Fibroblast of lung (primary cell): ENCODE measurements at regions not wholly inside any gene's neighbourhood (a gene's known extent, or its start where the extent isn't known, plus 50 kb on each side); places are given as distances from the start of the nearest gene placed in this dataset.

ENCODE experiments used
- DNase-seq, 2 donors: peaks; one replicate each; pipeline versions ENCODE4 v3.0.0 to v3.0.0-alpha.2; 2010; ENCODE audit warnings: low read depth in 2 of 2
- H2AFZ ChIP-seq: 2 replicates; pipeline ENCODE4 v1.5.1; 2012; ENCODE audit warnings: low read length, control low read depth, inconsistent platforms
- H3K27ac ChIP-seq: 2 replicates; pipeline ENCODE4 v1.5.1; 2011; ENCODE audit warnings: low read length, control low read depth; ENCODE audit not compliant: insufficient read depth
- H3K27me3 ChIP-seq: 2 replicates; pipeline ENCODE4 v1.5.1; 2011; ENCODE audit warnings: mild to moderate bottlenecking, low read length; ENCODE audit not compliant: control insufficient read depth, insufficient read depth
- H3K36me3 ChIP-seq: 2 replicates; pipeline ENCODE4 v1.5.1; 2011; ENCODE audit warnings: low read length; ENCODE audit not compliant: control insufficient read depth, insufficient read depth
- H3K4me1 ChIP-seq: 2 replicates; pipeline ENCODE4 v1.5.1; 2011; ENCODE audit warnings: low read length; ENCODE audit not compliant: control insufficient read depth, insufficient read depth; ENCODE audit errors: extremely low read depth
- H3K4me2 ChIP-seq: 2 replicates; pipeline ENCODE4 v1.5.1; 2011; ENCODE audit warnings: low read length, control low read depth; ENCODE audit not compliant: insufficient read depth; ENCODE audit errors: extremely low read depth
- H3K4me3 ChIP-seq, 4 experiments: fragments of 200-600 bp in 1 of 4; sonication (generic) in 1 of 4; replicated peaks in 1 of 4; 2 replicates each; pipeline ENCODE4 v1.5.1; 2011 to 2016; ENCODE audit warnings: low read length in 4 of 4, low read depth in 3 of 4, mild to moderate bottlenecking in 3 of 4, control low read depth in 2 of 4, inconsistent platforms in 1 of 4, mixed read lengths in 1 of 4; ENCODE audit not compliant: insufficient read depth in 1 of 4; ENCODE audit errors: control extremely low read depth in 1 of 4
- H3K79me2 ChIP-seq: 2 replicates; pipeline ENCODE4 v1.5.1; 2012; ENCODE audit warnings: mild to moderate bottlenecking, low read length, inconsistent platforms; ENCODE audit not compliant: control insufficient read depth, insufficient read depth
- H3K9ac ChIP-seq: 2 replicates; pipeline ENCODE4 v1.5.1; 2011; ENCODE audit warnings: mild to moderate bottlenecking, low read length, control low read depth; ENCODE audit not compliant: insufficient read depth
- H3K9me3 ChIP-seq: 2 replicates; pipeline ENCODE4 v1.5.1; 2012; ENCODE audit warnings: low read depth, low read length; ENCODE audit not compliant: control insufficient read depth, insufficient read depth
- H4K20me1 ChIP-seq: 2 replicates; pipeline ENCODE4 v1.5.1; 2011; ENCODE audit warnings: low read length; ENCODE audit not compliant: control insufficient read depth, insufficient read depth; ENCODE audit errors: extremely low read depth
- EZH2 ChIP-seq: IDR thresholded peaks from 2 replicates; pipeline ENCODE4 v1.5.1; 2012; ENCODE audit warnings: low read length, control low read depth, mild to moderate bottlenecking; ENCODE audit errors: missing control alignments
- TF ChIP-seq, protein P1 (sequence below), 2 donors: IDR thresholded peaks in 1 of 2; conservative IDR thresholded peaks in 1 of 2; 1 replicate in 1 of 2; 2 replicates in 1 of 2; pipeline ENCODE4 v1.5.1; 2011 to 2012; ENCODE audit warnings: low read length in 2 of 2, control low read depth in 1 of 2, inconsistent platforms in 1 of 2, low read depth in 1 of 2, mild to moderate bottlenecking in 1 of 2

GRCh38 chr1:78234496-78234895 lies 188.7 kb downstream of the GIPC2 start:
- no peaks in the 10 kb centered on the region for H4K20me1 ChIP-seq
- no peaks in the 10 kb centered on the region for H3K36me3 ChIP-seq
- TF ChIP-seq, protein P1, sequence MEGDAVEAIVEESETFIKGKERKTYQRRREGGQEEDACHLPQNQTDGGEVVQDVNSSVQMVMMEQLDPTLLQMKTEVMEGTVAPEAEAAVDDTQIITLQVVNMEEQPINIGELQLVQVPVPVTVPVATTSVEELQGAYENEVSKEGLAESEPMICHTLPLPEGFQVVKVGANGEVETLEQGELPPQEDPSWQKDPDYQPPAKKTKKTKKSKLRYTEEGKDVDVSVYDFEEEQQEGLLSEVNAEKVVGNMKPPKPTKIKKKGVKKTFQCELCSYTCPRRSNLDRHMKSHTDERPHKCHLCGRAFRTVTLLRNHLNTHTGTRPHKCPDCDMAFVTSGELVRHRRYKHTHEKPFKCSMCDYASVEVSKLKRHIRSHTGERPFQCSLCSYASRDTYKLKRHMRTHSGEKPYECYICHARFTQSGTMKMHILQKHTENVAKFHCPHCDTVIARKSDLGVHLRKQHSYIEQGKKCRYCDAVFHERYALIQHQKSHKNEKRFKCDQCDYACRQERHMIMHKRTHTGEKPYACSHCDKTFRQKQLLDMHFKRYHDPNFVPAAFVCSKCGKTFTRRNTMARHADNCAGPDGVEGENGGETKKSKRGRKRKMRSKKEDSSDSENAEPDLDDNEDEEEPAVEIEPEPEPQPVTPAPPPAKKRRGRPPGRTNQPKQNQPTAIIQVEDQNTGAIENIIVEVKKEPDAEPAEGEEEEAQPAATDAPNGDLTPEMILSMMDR (conservative IDR thresholded peaks at IDR 0.05 in 1 of 2, IDR thresholded peaks at IDR 0.05 in 1 of 2; ENCODE audit: low read depth in 1 of 2, low read length in 2 of 2): no peak
- no peak for TF ChIP-seq EZH2
- H2AFZ ChIP-seq: no peak overlapping the region
- H3K9ac ChIP-seq: no peak overlapping the region
- H3K9me3 ChIP-seq: no peaks in the 10 kb centered on the region
- H3K4me1 ChIP-seq: no peaks in the 10 kb centered on the region
- H3K27ac ChIP-seq: no peak overlapping the region
- no peaks in the 10 kb centered on the region for H3K27me3 ChIP-seq
- H3K79me2 ChIP-seq: no peaks in the 10 kb centered on the region
- no peak overlapping the region for H3K4me2 ChIP-seq
- DNase-seq: no peak
- no peak overlapping the region for H3K4me3 ChIP-seq

- no peaks in the 10 kb centered on the region for H3K9me3 ChIP-seq
- H3K36me3 ChIP-seq: no peaks in the 10 kb centered on the region
- DNase-seq: peak in 1 of 2 donors; percentile 55
- no peaks in the 10 kb centered on the region for H4K20me1 ChIP-seq
- no peaks in the 10 kb centered on the region for H3K79me2 ChIP-seq
- H3K4me1 ChIP-seq: no peaks in the 10 kb centered on the region
- TF ChIP-seq, protein P1 (conservative IDR thresholded peaks at IDR 0.05 in 1 of 2, IDR thresholded peaks at IDR 0.05 in 1 of 2; ENCODE audit: low read depth in 1 of 2, low read length in 2 of 2): no peak
- TF ChIP-seq EZH2: no peak
- no peak overlapping the region for H3K4me2 ChIP-seq
- H3K9ac ChIP-seq: no peak overlapping the region
- no peaks in the 10 kb centered on the region for H3K27me3 ChIP-seq
- H3K27ac ChIP-seq: no peak overlapping the region
- no peak overlapping the region for H3K4me3 ChIP-seq
- no peak overlapping the region for H2AFZ ChIP-seq
These were observed 190.9 kb downstream of the GIPC2 start for GRCh38 chr1:78236716-78237115.

- Histone ChIP-seq H3K4me2 (no peak overlapping the region), H4K20me1 (no peaks in the 10 kb centered on the region), H3K79me2 (no peaks in the 10 kb centered on the region), H2AFZ (no peak overlapping the region), H3K4me1 (no peaks in the 10 kb centered on the region), H3K4me3 (no peak overlapping the region), H3K27ac (no peak overlapping the region), H3K36me3 (no peaks in the 10 kb centered on the region), H3K9ac (no peak overlapping the region), H3K27me3 (no peaks in the 10 kb centered on the region), H3K9me3 (no peaks in the 10 kb centered on the region)
- no peak for DNase-seq
- TF ChIP-seq EZH2: no peak
- TF ChIP-seq, protein P1 (conservative IDR thresholded peaks at IDR 0.05 in 1 of 2, IDR thresholded peaks at IDR 0.05 in 1 of 2; ENCODE audit: low read depth in 1 of 2, low read length in 2 of 2): no peak
These were observed 191.7 kb downstream of the GIPC2 start for GRCh38 chr1:78237364-78237916.
